Colonic mucosa (tissue), 4 donors: ENCODE measurements at regions not wholly inside any gene's neighbourhood (a gene's known extent, or its start where the extent isn't known, plus 50 kb on each side); places are given as distances from the start of the nearest gene placed in this dataset.

Experiments
- DNase-seq: peaks from one replicate; pipeline ENCODE4 v3.0.0-alpha.2; 2020
- H3K27ac ChIP-seq: fragments of 200-600 bp; one replicate; pipeline ENCODE4 v1.8.0; 2021
- H3K27me3 ChIP-seq: fragments of 200-600 bp; one replicate; pipeline ENCODE4 v1.8.0; 2021
- H3K36me3 ChIP-seq: fragments of 200-600 bp; one replicate; pipeline ENCODE4 v1.8.0; 2021
- H3K4me1 ChIP-seq: fragments of 200-600 bp; one replicate; pipeline ENCODE4 v1.8.0; 2021; ENCODE audit warnings: mild to moderate bottlenecking
- H3K4me3 ChIP-seq: fragments of 200-600 bp; one replicate; pipeline ENCODE4 v1.8.0; 2021
- H3K9ac ChIP-seq, 2 donors: one replicate each; pipeline ENCODE4 v1.7.0; 2013; ENCODE audit warnings: control low read depth in 2 of 2, low read depth in 2 of 2, low read length in 2 of 2
- H3K9me3 ChIP-seq: fragments of 200-600 bp; one replicate; pipeline ENCODE4 v1.8.0; 2021
- CTCF ChIP-seq: fragments of 200-600 bp; IDR thresholded peaks from one replicate; pipeline ENCODE4 v1.8.0; 2022; ENCODE audit warnings: antibody characterized with exemption, mild to moderate bottlenecking
- intact Hi-C: fragments of 100-400 bp; cut with DNase I; formaldehyde crosslinking; loops from one replicate; pipeline ENCODE4 v1.14.1; 2022
- donor health status: healthy.
- donor health status: DM: no; HTN: no; CAD: no.
- donor health status: DM: no; HTN: no; CAD: no.

GRCh38 chr6:121884091-121884490, 448.6 kb downstream of the GJA1 start:
- DNase-seq, result no peak
- Histone ChIP-seq H3K27ac (no peak overlapping the region), H3K36me3 (no peaks in the 10 kb centered on the region), H3K9me3 (no peaks in the 10 kb centered on the region), H3K27me3 (no peaks in the 10 kb centered on the region), H3K9ac (no peak overlapping the region), H3K4me1 (no peaks in the 10 kb centered on the region), H3K4me3 (no peak overlapping the region)
- TF ChIP-seq CTCF, result no peak
- intact Hi-C loops, result no loop called here

DNA sequence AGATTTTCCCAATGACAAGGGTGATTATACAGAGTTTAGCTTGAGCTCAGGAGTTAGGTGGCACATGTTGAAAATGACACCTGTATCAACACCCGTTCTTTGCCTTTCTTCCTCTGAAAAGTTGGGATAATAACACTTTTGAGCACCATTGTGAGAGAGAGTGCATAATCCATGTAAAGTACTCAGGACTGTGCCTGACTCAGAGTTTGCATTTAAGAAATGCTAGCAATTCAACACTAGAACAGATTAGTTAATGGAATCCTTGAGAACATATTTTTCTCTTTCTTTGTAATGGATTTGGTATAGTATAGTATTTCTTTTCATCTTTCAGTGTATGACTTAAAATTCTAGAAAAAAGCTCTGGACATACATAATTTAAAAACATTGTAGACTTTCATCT, 449.2 kb downstream of the GJA1 start:
- DNase-seq, result no peak
- Histone ChIP-seq H3K36me3 (no peaks in the 10 kb centered on the region), H3K4me3 (no peak overlapping the region), H3K9me3 (no peaks in the 10 kb centered on the region), H3K27me3 (no peaks in the 10 kb centered on the region), H3K27ac (no peak overlapping the region), H3K9ac (no peak overlapping the region), H3K4me1 (no peaks in the 10 kb centered on the region)
- TF ChIP-seq CTCF, result no peak
- intact Hi-C loops, result no loop called here

GRCh38 chr6:121885399-121886152, 450.1 kb downstream of the GJA1 start:
- H3K9ac ChIP-seq, result no peak overlapping the region
- DNase-seq, result no peak
- H3K4me3 ChIP-seq, result no peak overlapping the region
- TF ChIP-seq CTCF, result no peak
- no peaks in the 10 kb centered on the region for H3K36me3 ChIP-seq
- no peaks in the 10 kb centered on the region for H3K9me3 ChIP-seq
- H3K27ac ChIP-seq, result no peak overlapping the region
- intact Hi-C loops, result no loop called here
- no peaks in the 10 kb centered on the region for H3K4me1 ChIP-seq
- H3K27me3 ChIP-seq, result no peaks in the 10 kb centered on the region

GRCh38 chr6:121886223-121886830, 450.9 kb downstream of the GJA1 start:
- intact Hi-C loops, result no loop called here

DNA sequence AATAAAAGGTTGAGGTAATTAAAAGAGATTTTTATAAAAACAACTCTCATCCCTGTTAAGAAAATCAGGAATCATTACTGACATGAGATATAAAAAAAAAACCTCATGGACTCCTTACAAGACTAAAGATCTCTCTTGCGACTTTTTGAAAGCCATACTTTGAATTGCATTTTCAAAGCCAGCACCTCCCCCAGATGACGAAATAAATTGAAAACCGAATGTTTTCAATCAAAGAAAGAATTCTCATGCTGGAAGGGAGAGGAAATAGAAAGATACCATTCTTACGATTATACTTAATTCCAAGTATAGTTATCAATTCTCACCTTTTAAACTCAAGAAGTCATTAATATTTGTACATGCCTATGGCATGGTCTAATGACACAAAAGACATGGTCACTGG, 452.3 kb downstream of the GJA1 start:
- no peak overlapping the region for H3K27ac ChIP-seq
- intact Hi-C loops, result no loop called here
- H3K9ac ChIP-seq, result no peak overlapping the region
- H3K4me1 ChIP-seq, result no peaks in the 10 kb centered on the region
- no peak overlapping the region for H3K4me3 ChIP-seq
- H3K36me3 ChIP-seq, result no peaks in the 10 kb centered on the region
- no peaks in the 10 kb centered on the region for H3K27me3 ChIP-seq
- TF ChIP-seq CTCF, result no peak
- H3K9me3 ChIP-seq, result no peaks in the 10 kb centered on the region
- DNase-seq, result no peak

More at GRCh38 chr6:121886223-121886830, 450.9 kb downstream of the GJA1 start:
- Histone ChIP-seq H3K9me3 (no peaks in the 10 kb centered on the region), H3K36me3 (no peaks in the 10 kb centered on the region), H3K9ac (no peak overlapping the region), H3K4me3 (no peak overlapping the region), H3K4me1 (no peaks in the 10 kb centered on the region), H3K27me3 (no peaks in the 10 kb centered on the region), H3K27ac (no peak overlapping the region)
- TF ChIP-seq CTCF, result no peak
- no peak for DNase-seq
